Esophagus (tissue), 2 donors: ENCODE measurements at regions not wholly inside any gene's neighbourhood (a gene's known extent, or its start where the extent isn't known, plus 50 kb on each side); places are given as distances from the start of the nearest gene placed in this dataset.

Source experiments
- H3K27ac ChIP-seq, 2 donors: one replicate each; pipeline ENCODE4 v1.5.1; 2013; ENCODE audit warnings: low read depth in 2 of 2, mild to moderate bottlenecking in 2 of 2, inconsistent platforms in 1 of 2, low read length in 1 of 2, moderate library complexity in 1 of 2
- H3K27me3 ChIP-seq, 2 donors: one replicate each; pipeline ENCODE4 v1.6.1; 2013; ENCODE audit warnings: low read length in 2 of 2, control low read depth in 1 of 2, mild to moderate bottlenecking in 1 of 2; ENCODE audit not compliant: insufficient read depth in 2 of 2, control insufficient read depth in 1 of 2
- H3K36me3 ChIP-seq, 2 donors: one replicate each; pipeline ENCODE4 v1.6.1; 2013; ENCODE audit warnings: low read length in 1 of 2; ENCODE audit not compliant: control insufficient read depth in 2 of 2, insufficient read depth in 2 of 2
- H3K4me1 ChIP-seq, 2 donors: one replicate each; pipeline ENCODE4 v1.6.1; 2013; ENCODE audit warnings: low read length in 1 of 2; ENCODE audit not compliant: control insufficient read depth in 2 of 2, insufficient read depth in 2 of 2
- H3K4me3 ChIP-seq, 2 donors: one replicate each; pipeline ENCODE4 v1.5.1; 2013; ENCODE audit warnings: low read length in 2 of 2, mild to moderate bottlenecking in 2 of 2, low read depth in 1 of 2, moderate library complexity in 1 of 2
- H3K9me3 ChIP-seq, 2 donors: one replicate each; pipeline ENCODE4 v1.6.1; 2013; ENCODE audit warnings: mild to moderate bottlenecking in 2 of 2, low read depth in 1 of 2, low read length in 1 of 2, moderate library complexity in 1 of 2; ENCODE audit not compliant: control insufficient read depth in 2 of 2, insufficient read depth in 1 of 2
- WGBS, 2 donors: extraction: QIAGEN DNeasy Blood & Tissue Kit; methylation state at CpG; one replicate each; pipeline ENCODE4 v1.1.7; 2013; 5-methylcytosine and 5-hydroxymethylcytosine counted together
- donor health status: healthy with polysubstance abuse.
- donor health status: Bipolar disorder and iron deficiency.

DNA sequence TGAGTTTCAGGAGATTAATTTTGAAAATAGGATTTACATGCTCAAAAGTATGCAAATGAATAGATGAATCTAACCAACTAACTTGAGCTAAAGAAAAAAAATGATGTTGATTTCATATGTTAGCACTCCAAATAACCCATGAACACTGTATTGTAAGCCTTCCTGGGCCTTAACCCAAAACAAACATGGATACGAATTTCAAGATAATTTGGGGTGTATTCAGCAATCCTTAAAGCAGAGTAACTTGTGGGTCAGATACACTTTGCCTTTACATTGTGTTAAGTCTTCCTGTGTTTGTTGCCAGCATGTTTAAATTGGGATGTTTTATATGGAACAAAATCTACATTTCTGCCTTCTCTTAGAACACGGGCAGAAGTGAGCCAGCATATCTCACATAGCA, 124.2 kb upstream of the WDR11 start:
- 25 to 31% methylated on average over 2 of the region's 2 CpGs for WGBS, 2 donors
- Histone ChIP-seq H3K4me1 (no peaks in the 10 kb centered on the region), H3K27me3 (no peaks in the 10 kb centered on the region), H3K27ac (no peak overlapping the region), H3K4me3 (no peak overlapping the region), H3K36me3 (no peaks in the 10 kb centered on the region), H3K9me3 (no peaks in the 10 kb centered on the region)

- Histone ChIP-seq H3K4me1 (no peaks in the 10 kb centered on the region), H3K27me3 (no peaks in the 10 kb centered on the region), H3K27ac (no peak overlapping the region), H3K4me3 (no peak overlapping the region), H3K36me3 (no peaks in the 10 kb centered on the region), H3K9me3 (no peaks in the 10 kb centered on the region)
- WGBS, 2 donors, result 55 to 60% methylated on average over 1 of the region's 1 CpG
Measured at GRCh38 chr10:120729547-120729946, 121.6 kb upstream of the WDR11 start.

- no peaks in the 10 kb centered on the region for H3K4me1 ChIP-seq
- no peaks in the 10 kb centered on the region for H3K9me3 ChIP-seq
- 38 to 51% methylated on average over 1 of the region's 1 CpG for WGBS, 2 donors
- H3K27me3 ChIP-seq, result no peaks in the 10 kb centered on the region
- H3K4me3 ChIP-seq, result no peak overlapping the region
- H3K36me3 ChIP-seq, result no peaks in the 10 kb centered on the region
- H3K27ac ChIP-seq, result no peak overlapping the region
Measured at GRCh38 chr10:120732067-120732466, 119.1 kb upstream of the WDR11 start.

- Histone ChIP-seq H3K36me3 (no peaks in the 10 kb centered on the region), H3K9me3 (no peaks in the 10 kb centered on the region), H3K4me1 (no peaks in the 10 kb centered on the region), H3K4me3 (peak overlapping the region in 1 of 2 donors; percentile 26), H3K27me3 (no peaks in the 10 kb centered on the region), H3K27ac (peak overlapping the region in 1 of 2 donors; percentile 65)
- WGBS, 2 donors, result 73 to 79% methylated on average over 4 of the region's 4 CpGs
Measured at GRCh38 chr10:120732643-120733313, 118.4 kb upstream of the WDR11 start.

GRCh38 chr10:120734483-120735078, 116.6 kb upstream of the WDR11 start:
- no peak overlapping the region for H3K27ac ChIP-seq
- no peaks in the 10 kb centered on the region for H3K36me3 ChIP-seq
- no peak overlapping the region for H3K4me3 ChIP-seq
- no peaks in the 10 kb centered on the region for H3K4me1 ChIP-seq
- H3K27me3 ChIP-seq, result no peaks in the 10 kb centered on the region
- 77 to 82% methylated on average over 6 of the region's 6 CpGs for WGBS, 2 donors
- no peaks in the 10 kb centered on the region for H3K9me3 ChIP-seq

GRCh38 chr10:120735315-120735714, 115.8 kb upstream of the WDR11 start:
- no peak overlapping the region for H3K27ac ChIP-seq
- no peaks in the 10 kb centered on the region for H3K27me3 ChIP-seq
- H3K4me3 ChIP-seq, result no peak overlapping the region
- no peaks in the 10 kb centered on the region for H3K9me3 ChIP-seq
- whole genome bisulfite sequencing, 2 donors, result 82 to 88% methylated on average over 5 of the region's 5 CpGs
- no peaks in the 10 kb centered on the region for H3K36me3 ChIP-seq
- no peaks in the 10 kb centered on the region for H3K4me1 ChIP-seq

GRCh38 chr10:120735773-120736371, 115.3 kb upstream of the WDR11 start:
- Histone ChIP-seq H3K27me3 (no peaks in the 10 kb centered on the region), H3K9me3 (no peaks in the 10 kb centered on the region), H3K4me3 (no peak overlapping the region), H3K36me3 (no peaks in the 10 kb centered on the region), H3K4me1 (no peaks in the 10 kb centered on the region), H3K27ac (no peak overlapping the region)
- WGBS, 2 donors, result 42 to 43% methylated on average over 5 of the region's 5 CpGs

DNA sequence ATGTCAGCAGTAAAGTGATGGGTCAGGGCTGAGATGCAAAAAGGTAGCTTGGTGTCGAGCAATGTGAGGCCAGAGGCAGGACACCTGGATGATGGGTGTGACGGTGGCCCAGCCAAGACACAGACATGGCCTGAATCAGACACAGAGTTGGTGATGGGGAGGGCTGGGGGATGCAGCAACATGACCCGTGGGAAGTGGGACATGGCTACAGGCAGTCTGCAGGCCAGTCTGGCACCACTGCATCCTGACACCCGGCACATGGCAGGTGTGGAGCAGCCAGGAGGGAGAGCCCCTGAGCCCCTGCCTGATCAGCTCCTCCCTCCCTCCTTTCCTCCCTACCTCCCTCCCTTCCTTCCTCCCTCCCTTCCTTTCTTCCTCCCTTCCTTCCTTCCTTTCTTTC, 114.8 kb upstream of the WDR11 start:
- Histone ChIP-seq H3K36me3 (no peaks in the 10 kb centered on the region), H3K27ac (no peak overlapping the region), H3K27me3 (no peaks in the 10 kb centered on the region), H3K4me3 (no peak overlapping the region), H3K9me3 (no peaks in the 10 kb centered on the region), H3K4me1 (no peaks in the 10 kb centered on the region)
- WGBS, 2 donors, result 59 to 64% methylated on average over 4 of the region's 4 CpGs

- Histone ChIP-seq H3K4me1 (no peaks in the 10 kb centered on the region), H3K4me3 (no peak overlapping the region), H3K9me3 (no peaks in the 10 kb centered on the region), H3K27ac (no peak overlapping the region), H3K36me3 (no peaks in the 10 kb centered on the region), H3K27me3 (no peaks in the 10 kb centered on the region)
- 33 to 65% methylated on average over 3 of the region's 3 CpGs for WGBS, 2 donors
Measured at GRCh38 chr10:120738658-120739057, 112.5 kb upstream of the WDR11 start.

DNA sequence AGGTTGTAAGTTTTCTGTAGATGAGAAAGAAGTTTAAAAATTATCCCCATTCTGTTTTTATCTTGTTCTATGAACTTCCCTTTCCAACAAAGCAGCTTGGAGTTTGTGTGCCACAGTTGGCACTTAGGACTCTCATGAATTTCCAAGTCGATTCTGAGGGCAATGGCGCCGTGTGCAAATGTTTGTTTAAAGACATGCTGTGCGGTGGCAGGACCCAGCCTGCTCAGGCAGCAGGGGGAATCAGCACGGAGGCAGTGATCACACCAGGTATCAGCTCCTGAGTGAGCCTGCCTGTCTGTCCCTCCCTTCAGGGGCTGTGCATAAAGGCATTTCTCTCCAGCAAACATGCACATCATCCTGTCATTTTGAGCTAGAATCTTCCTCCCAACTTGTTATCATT, 109.8 kb upstream of the WDR11 start:
- H3K27ac ChIP-seq, result no peak overlapping the region
- H3K4me3 ChIP-seq, result no peak overlapping the region
- 22 to 26% methylated on average over 5 of the region's 5 CpGs for WGBS, 2 donors
- H3K36me3 ChIP-seq, result no peaks in the 10 kb centered on the region
- H3K4me1 ChIP-seq, result no peaks in the 10 kb centered on the region
- H3K27me3 ChIP-seq, result no peaks in the 10 kb centered on the region
- no peaks in the 10 kb centered on the region for H3K9me3 ChIP-seq
